ENCODE measurements at regions not wholly inside any gene's neighbourhood (a gene's known extent, or its start where the extent isn't known, plus 50 kb on each side); places are given as distances from the start of the nearest gene placed in this dataset.

- no peak for ATAC-seq (ENCODE audit: insufficient read depth, low FRiP score)
These were observed 70.6 kb upstream of the ZNF746 start for GRCh38 chr7:149568218-149568617.

GRCh38 chr7:149566103-149566502 is 68.5 kb upstream of the ZNF746 start:
- no peak for ATAC-seq (ENCODE audit: insufficient read depth, low FRiP score)
- no peak overlapping the region for H3K4me3 ChIP-seq
- no peak for DNase-seq
- H3K27ac ChIP-seq (ENCODE audit: low read depth in 1 of 2, low read length in 1 of 2) = no peak overlapping the region
- WGBS, 2 donors = 97% methylated on average over 3 of the region's 3 CpGs
- no peaks in the 10 kb centered on the region for H3K27me3 ChIP-seq (ENCODE audit: control insufficient read depth in 3 of 3, insufficient read depth in 3 of 3, low read length in 2 of 3)
- no peak overlapping the region for H3K9ac ChIP-seq (ENCODE audit: insufficient read depth in 1 of 2, low read length in 2 of 2)
- H3K36me3 ChIP-seq (ENCODE audit: control insufficient read depth in 4 of 4, insufficient read depth in 4 of 4, low read length in 4 of 4) = peaks cover 1 to 11% (median 8%) of the 10 kb centered on the region in 4 donors
- peaks cover 0 to 13% (median 6%) of the 10 kb centered on the region in 4 donors for H3K9me3 ChIP-seq (ENCODE audit: control insufficient read depth in 4 of 4, insufficient read depth in 3 of 4, low read length in 3 of 4)
- no peak for TF ChIP-seq CTCF (IDR thresholded peaks at IDR 0.05; ENCODE audit: control extremely low read depth, extremely low read depth)
- peaks cover 0 to 13% (median 0%) of the 10 kb centered on the region in 5 donors for H3K4me1 ChIP-seq (ENCODE audit: control insufficient read depth in 5 of 5, insufficient read depth in 5 of 5, low read length in 5 of 5)

More at GRCh38 chr7:149568218-149568617, 70.6 kb upstream of the ZNF746 start:
- no peaks in the 10 kb centered on the region for H3K27me3 ChIP-seq (ENCODE audit: control insufficient read depth in 3 of 3, insufficient read depth in 3 of 3, low read length in 2 of 3)
- no peak overlapping the region for H3K27ac ChIP-seq (ENCODE audit: low read depth in 1 of 2, low read length in 1 of 2)
- H3K36me3 ChIP-seq (ENCODE audit: control insufficient read depth in 4 of 4, insufficient read depth in 4 of 4, low read length in 4 of 4) = peaks cover 1 to 11% (median 8%) of the 10 kb centered on the region in 4 donors
- no peak for DNase-seq
- no peak overlapping the region for H3K4me3 ChIP-seq
- peaks cover 0 to 13% (median 0%) of the 10 kb centered on the region in 5 donors for H3K4me1 ChIP-seq (ENCODE audit: control insufficient read depth in 5 of 5, insufficient read depth in 5 of 5, low read length in 5 of 5)
- no peak for TF ChIP-seq CTCF (IDR thresholded peaks at IDR 0.05; ENCODE audit: control extremely low read depth, extremely low read depth)
- H3K9ac ChIP-seq (ENCODE audit: insufficient read depth in 1 of 2, low read length in 2 of 2) = no peak overlapping the region
- 97 to 100% methylated on average over 5 of the region's 5 CpGs for WGBS, 2 donors
- H3K9me3 ChIP-seq (ENCODE audit: control insufficient read depth in 4 of 4, insufficient read depth in 3 of 4, low read length in 3 of 4) = peaks cover 0 to 13% (median 6%) of the 10 kb centered on the region in 4 donors

- 71 to 84% methylated on average over 1 of the region's 1 CpG for WGBS, 2 donors
- Histone ChIP-seq H3K36me3 (ENCODE audit: control insufficient read depth in 4 of 4, insufficient read depth in 4 of 4, low read length in 4 of 4) (peaks cover 5 to 13% (median 9%) of the 10 kb centered on the region in 4 donors), H3K27me3 (ENCODE audit: control insufficient read depth in 3 of 3, insufficient read depth in 3 of 3, low read length in 2 of 3) (no peaks in the 10 kb centered on the region), H3K4me3 (no peak overlapping the region), H3K9me3 (ENCODE audit: control insufficient read depth in 4 of 4, insufficient read depth in 3 of 4, low read length in 3 of 4) (peaks cover 0 to 13% (median 4%) of the 10 kb centered on the region in 4 donors), H3K4me1 (ENCODE audit: control insufficient read depth in 5 of 5, insufficient read depth in 5 of 5, low read length in 5 of 5) (peaks cover 0 to 13% (median 0%) of the 10 kb centered on the region in 5 donors), H3K27ac (ENCODE audit: low read depth in 1 of 2, low read length in 1 of 2) (no peak overlapping the region), H3K9ac (ENCODE audit: insufficient read depth in 1 of 2, low read length in 2 of 2) (no peak overlapping the region)
- DNase-seq (no peak), ATAC-seq (ENCODE audit: insufficient read depth, low FRiP score) (no peak)
- TF ChIP-seq CTCF (IDR thresholded peaks at IDR 0.05; ENCODE audit: control extremely low read depth, extremely low read depth) = no peak
These were observed 67.4 kb upstream of the ZNF746 start for GRCh38 chr7:149565096-149565382.

Data from lung (tissue), 11 donors.